ENCODE measurements at regions not wholly inside any gene's neighbourhood (a gene's known extent, or its start where the extent isn't known, plus 50 kb on each side); places are given as distances from the start of the nearest gene placed in this dataset.
A peak's percentile ranks its signal among the peaks of the same experiment; 100 is the strongest.
"Not testable (repeated sequence)": the region's sequence is repeated elsewhere in the genome, so short reads cannot be mapped to it uniquely, and the experiment has no call there.

- H3K4me1 ChIP-seq (ENCODE audit: control insufficient read depth, insufficient read depth, low read length): peaks cover 18% of the 10 kb centered on the region
- H3K36me3 ChIP-seq (ENCODE audit: control insufficient read depth in 2 of 2, insufficient read depth in 2 of 2, low read length in 1 of 2); H3K27ac ChIP-seq (ENCODE audit: control insufficient read depth, insufficient read depth); H3K27me3 ChIP-seq (replicated peaks in 1 of 2; ENCODE audit: control insufficient read depth in 2 of 2, insufficient read depth in 2 of 2, low read length in 1 of 2); H3K4me3 ChIP-seq; H2AFZ ChIP-seq (ENCODE audit: control insufficient read depth, low read depth, low read length); H3K9ac ChIP-seq (ENCODE audit: control insufficient read depth, insufficient read depth, low read length); POLR2A ChIA-PET; in situ Hi-C loops (cut with MboI); H3K79me2 ChIP-seq (ENCODE audit: control insufficient read depth, insufficient read depth, low read length); H3K9me3 ChIP-seq (replicated peaks; ENCODE audit: control insufficient read depth, insufficient read depth, low read length); FAIRE-seq; DNase-seq (ENCODE audit: low read depth, low spot score); RAD21 ChIA-PET (ENCODE audit: unreplicated experiment); intact Hi-C loops (cut with micrococcal nuclease; ENCODE audit: unreplicated experiment); CTCF ChIA-PET; SMC1A ChIA-PET (ENCODE audit: uncharacterized antibody, unreplicated experiment); BruUV-seq (replicated peaks); H4K20me1 ChIP-seq (ENCODE audit: control insufficient read depth, insufficient read depth): not testable (repeated sequence)
- 9% methylated on average over 4 of the region's 5 CpGs for WGBS (ENCODE audit: insufficient coverage, insufficient replicate concordance, low lambda C conversion rate, missing lambda C conversion rate)
- 0 out of 2 replicates have a peak, but pooled peaks have one; percentile 22 for TF ChIP-seq SPI1 (IDR thresholded peaks at IDR 0.05; ENCODE audit: borderline replicate concordance, insufficient read depth, low read depth, low read length)
- ATAC-seq: peak; percentile 87
- peak overlapping the region; percentile 42; the same call in 1 of the 2 replicates for H3K4me2 ChIP-seq (ENCODE audit: control insufficient read depth, insufficient read depth)
These were observed 98.9 kb downstream of the CDRT15L2 start for GRCh38 chr17:20678424-20678823.

- H3K4me2 ChIP-seq (ENCODE audit: control insufficient read depth, insufficient read depth); H3K9me3 ChIP-seq (replicated peaks; ENCODE audit: control insufficient read depth, insufficient read depth, low read length); DNase-seq (ENCODE audit: low read depth, low spot score); H3K36me3 ChIP-seq (ENCODE audit: control insufficient read depth in 2 of 2, insufficient read depth in 2 of 2, low read length in 1 of 2); SMC1A ChIA-PET (ENCODE audit: uncharacterized antibody, unreplicated experiment); H4K20me1 ChIP-seq (ENCODE audit: control insufficient read depth, insufficient read depth); BruUV-seq (replicated peaks); intact Hi-C loops (cut with micrococcal nuclease; ENCODE audit: unreplicated experiment); FAIRE-seq; H3K4me3 ChIP-seq; H3K27ac ChIP-seq (ENCODE audit: control insufficient read depth, insufficient read depth); RAD21 ChIA-PET (ENCODE audit: unreplicated experiment); H2AFZ ChIP-seq (ENCODE audit: control insufficient read depth, low read depth, low read length); POLR2A ChIA-PET; H3K79me2 ChIP-seq (ENCODE audit: control insufficient read depth, insufficient read depth, low read length); H3K9ac ChIP-seq (ENCODE audit: control insufficient read depth, insufficient read depth, low read length); ATAC-seq; H3K27me3 ChIP-seq (replicated peaks in 1 of 2; ENCODE audit: control insufficient read depth in 2 of 2, insufficient read depth in 2 of 2, low read length in 1 of 2); CTCF ChIA-PET; in situ Hi-C loops (cut with MboI): not testable (repeated sequence)
- WGBS (ENCODE audit: insufficient coverage, insufficient replicate concordance, low lambda C conversion rate, missing lambda C conversion rate): 72% methylated on average over 8 of the region's 8 CpGs
- peaks cover 10% of the 10 kb centered on the region for H3K4me1 ChIP-seq (ENCODE audit: control insufficient read depth, insufficient read depth, low read length)
These were observed 102.5 kb downstream of the CDRT15L2 start for GRCh38 chr17:20681746-20682722.

GRCh38 chr17:20683651-20684229, 104.2 kb downstream of the CDRT15L2 start:
- H3K9me3 ChIP-seq (replicated peaks; ENCODE audit: control insufficient read depth, insufficient read depth, low read length); H3K4me2 ChIP-seq (ENCODE audit: control insufficient read depth, insufficient read depth); H3K36me3 ChIP-seq (ENCODE audit: control insufficient read depth in 2 of 2, insufficient read depth in 2 of 2, low read length in 1 of 2); RAD21 ChIA-PET (ENCODE audit: unreplicated experiment); H3K79me2 ChIP-seq (ENCODE audit: control insufficient read depth, insufficient read depth, low read length); H3K27me3 ChIP-seq (replicated peaks in 1 of 2; ENCODE audit: control insufficient read depth in 2 of 2, insufficient read depth in 2 of 2, low read length in 1 of 2); DNase-seq (ENCODE audit: low read depth, low spot score); ATAC-seq; CTCF ChIA-PET; FAIRE-seq; in situ Hi-C loops (cut with MboI); H3K4me1 ChIP-seq (ENCODE audit: control insufficient read depth, insufficient read depth, low read length); H4K20me1 ChIP-seq (ENCODE audit: control insufficient read depth, insufficient read depth); H3K4me3 ChIP-seq; POLR2A ChIA-PET; intact Hi-C loops (cut with micrococcal nuclease; ENCODE audit: unreplicated experiment); H3K27ac ChIP-seq (ENCODE audit: control insufficient read depth, insufficient read depth); H2AFZ ChIP-seq (ENCODE audit: control insufficient read depth, low read depth, low read length); SMC1A ChIA-PET (ENCODE audit: uncharacterized antibody, unreplicated experiment); BruUV-seq (replicated peaks); H3K9ac ChIP-seq (ENCODE audit: control insufficient read depth, insufficient read depth, low read length): not testable (repeated sequence)
- WGBS (ENCODE audit: insufficient coverage, insufficient replicate concordance, low lambda C conversion rate, missing lambda C conversion rate): 98% methylated on average over 3 of the region's 4 CpGs

- SMC1A ChIA-PET (ENCODE audit: uncharacterized antibody, unreplicated experiment); RAD21 ChIA-PET (ENCODE audit: unreplicated experiment); H2AFZ ChIP-seq (ENCODE audit: control insufficient read depth, low read depth, low read length); BruUV-seq (replicated peaks); H3K4me2 ChIP-seq (ENCODE audit: control insufficient read depth, insufficient read depth); H3K9ac ChIP-seq (ENCODE audit: control insufficient read depth, insufficient read depth, low read length); H3K9me3 ChIP-seq (replicated peaks; ENCODE audit: control insufficient read depth, insufficient read depth, low read length); H3K4me3 ChIP-seq; FAIRE-seq; intact Hi-C loops (cut with micrococcal nuclease; ENCODE audit: unreplicated experiment); H3K27ac ChIP-seq (ENCODE audit: control insufficient read depth, insufficient read depth); H4K20me1 ChIP-seq (ENCODE audit: control insufficient read depth, insufficient read depth); ATAC-seq; CTCF ChIA-PET; H3K27me3 ChIP-seq (replicated peaks in 1 of 2; ENCODE audit: control insufficient read depth in 2 of 2, insufficient read depth in 2 of 2, low read length in 1 of 2); in situ Hi-C loops (cut with MboI); H3K4me1 ChIP-seq (ENCODE audit: control insufficient read depth, insufficient read depth, low read length); POLR2A ChIA-PET; H3K36me3 ChIP-seq (ENCODE audit: control insufficient read depth in 2 of 2, insufficient read depth in 2 of 2, low read length in 1 of 2); H3K79me2 ChIP-seq (ENCODE audit: control insufficient read depth, insufficient read depth, low read length); DNase-seq (ENCODE audit: low read depth, low spot score): not testable (repeated sequence)
- 89% methylated on average over 6 of the region's 32 CpGs for WGBS (ENCODE audit: insufficient coverage, insufficient replicate concordance, low lambda C conversion rate, missing lambda C conversion rate)
These were observed 105.5 kb downstream of the CDRT15L2 start for GRCh38 chr17:20684975-20685374.

Measured in GM12878 (cell line).